ENCODE measurements at regions not wholly inside any gene's neighbourhood (a gene's known extent, or its start where the extent isn't known, plus 50 kb on each side); places are given as distances from the start of the nearest gene placed in this dataset.

DNA sequence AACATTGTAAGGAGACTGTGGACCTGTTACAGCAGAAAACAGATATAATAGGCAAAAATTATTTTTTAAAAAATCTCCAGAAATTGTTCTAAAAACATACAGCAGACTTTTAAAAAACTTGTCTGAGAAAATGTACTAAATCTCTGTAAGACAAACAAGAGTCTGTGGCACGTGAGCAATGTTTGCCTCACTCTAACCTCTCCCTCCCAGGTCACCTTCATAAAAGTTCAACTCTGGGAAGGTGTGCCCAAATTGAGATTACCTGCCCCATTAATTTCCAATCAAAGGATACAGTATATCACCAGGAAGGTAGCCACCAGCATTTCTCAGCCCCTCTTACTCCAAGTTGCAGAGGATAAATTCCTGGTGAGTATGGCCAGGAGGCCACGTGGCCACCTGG is 992.7 kb downstream of the TMEM182 start:
- no peak overlapping the region for H3K27ac ChIP-seq
- TF ChIP-seq CTCF (conservative IDR thresholded peaks at IDR 0.05), result no peak

- no peak overlapping the region for H3K27ac ChIP-seq
- TF ChIP-seq CTCF (conservative IDR thresholded peaks at IDR 0.05), result no peak
Observed at GRCh38 chr2:103773884-103774283, 1012.1 kb downstream of the TMEM182 start.

DNA sequence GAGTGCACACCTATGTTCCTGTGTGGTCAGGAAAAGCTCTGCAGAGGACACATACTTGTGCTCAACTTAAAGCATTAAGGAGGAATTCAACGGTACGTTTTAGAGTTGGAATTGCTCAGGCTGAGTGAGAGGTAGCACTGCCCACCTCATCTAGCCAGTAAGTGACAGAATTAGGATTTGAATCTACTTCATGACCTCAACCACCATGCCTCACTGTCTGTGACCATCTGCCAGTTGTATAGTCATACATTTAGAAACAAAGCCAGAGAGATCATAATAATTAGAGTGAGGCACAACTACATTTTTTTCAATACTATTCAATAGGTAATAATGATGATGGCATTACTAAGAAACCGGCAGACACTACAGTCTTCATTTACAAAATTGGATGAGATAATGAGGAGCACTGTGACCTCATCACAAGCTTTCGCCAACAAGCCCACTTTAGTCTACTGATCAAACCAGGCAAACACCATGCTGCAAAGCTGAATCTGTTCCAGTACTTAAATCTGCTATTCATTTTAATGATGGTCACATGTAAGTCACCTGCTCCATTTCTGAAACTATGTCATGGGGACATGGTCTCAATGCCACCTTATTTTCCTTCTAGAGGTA is 1018.4 kb downstream of the TMEM182 start:
- H3K27ac ChIP-seq, result no peak overlapping the region
- no peak for TF ChIP-seq CTCF (conservative IDR thresholded peaks at IDR 0.05)

DNA sequence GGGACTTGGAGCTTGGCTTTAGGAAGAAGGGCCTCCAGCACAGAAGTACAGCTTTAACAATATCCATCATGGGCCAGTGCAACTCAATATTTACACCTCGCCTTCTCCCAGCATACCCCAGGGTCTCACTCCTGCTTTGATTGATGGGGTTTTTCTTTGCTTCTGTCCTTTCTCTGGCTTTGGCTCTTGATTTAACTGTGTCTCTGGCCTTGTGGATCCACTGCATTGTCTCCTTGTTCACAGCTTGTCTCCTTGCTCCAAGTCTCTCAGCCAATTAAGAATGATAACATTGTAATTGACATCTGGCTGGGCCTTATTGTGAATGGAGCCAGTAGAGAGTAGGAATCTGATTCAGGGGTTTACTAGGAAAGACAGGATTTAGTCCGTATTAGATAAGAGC is 1019.5 kb downstream of the TMEM182 start:
- TF ChIP-seq CTCF (conservative IDR thresholded peaks at IDR 0.05), result no peak
- H3K27ac ChIP-seq, result no peak overlapping the region

GRCh38 chr2:103784261-103784660 is 1022.4 kb downstream of the TMEM182 start:
- H3K27ac ChIP-seq, result no peak overlapping the region
- TF ChIP-seq CTCF (conservative IDR thresholded peaks at IDR 0.05), result no peak

DNA sequence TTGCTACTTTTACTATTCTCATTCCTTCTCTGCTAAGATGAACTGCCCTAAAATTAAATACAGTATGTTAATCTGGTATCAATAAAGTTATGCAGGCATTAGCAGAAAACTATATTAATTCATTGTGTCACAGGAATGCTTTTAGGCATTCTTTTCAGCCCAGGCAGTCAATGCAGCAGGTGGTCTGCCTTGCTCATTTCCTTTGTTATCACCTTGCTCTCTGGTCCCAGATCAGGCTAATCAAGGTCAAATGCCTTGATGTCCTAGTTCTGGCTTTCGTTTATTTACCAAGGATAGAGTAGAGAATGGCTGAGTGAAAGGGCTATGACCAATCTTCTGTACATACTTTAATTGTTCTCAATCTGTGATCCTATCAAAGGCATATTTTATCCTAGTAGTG is 1023.6 kb downstream of the TMEM182 start:
- TF ChIP-seq CTCF (conservative IDR thresholded peaks at IDR 0.05), result no peak
- H3K27ac ChIP-seq, result no peak overlapping the region

GRCh38 chr2:103785956-103786355 is 1024.1 kb downstream of the TMEM182 start:
- no peak overlapping the region for H3K27ac ChIP-seq
- TF ChIP-seq CTCF (conservative IDR thresholded peaks at IDR 0.05), result no peak
